ENCODE measurements at regions not wholly inside any gene's neighbourhood (a gene's known extent, or its start where the extent isn't known, plus 50 kb on each side); places are given as distances from the start of the nearest gene placed in this dataset.

DNA sequence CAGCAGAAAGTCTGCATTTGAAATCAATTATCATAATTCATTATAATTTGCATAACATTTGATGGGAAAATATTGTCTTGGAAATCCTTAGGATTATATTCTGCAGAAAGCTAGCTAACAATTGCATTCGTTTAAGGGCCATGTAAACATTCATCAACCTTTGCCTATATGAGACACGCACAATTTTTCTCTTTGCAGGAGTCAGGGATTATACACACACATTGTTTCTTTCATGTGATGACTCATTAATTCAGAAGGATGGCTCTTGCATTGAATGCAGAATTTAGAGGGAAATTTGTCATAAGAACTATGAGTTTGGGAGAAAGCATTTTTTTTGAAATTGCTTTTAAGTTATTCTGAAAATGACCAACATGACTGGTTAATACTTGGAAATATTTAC is 844.7 kb downstream of the DIPK2A start:
- no peak for TF ChIP-seq EZH2 (IDR thresholded peaks at IDR 0.05; ENCODE audit: borderline replicate concordance, low read length)
- TF ChIP-seq, protein P1, sequence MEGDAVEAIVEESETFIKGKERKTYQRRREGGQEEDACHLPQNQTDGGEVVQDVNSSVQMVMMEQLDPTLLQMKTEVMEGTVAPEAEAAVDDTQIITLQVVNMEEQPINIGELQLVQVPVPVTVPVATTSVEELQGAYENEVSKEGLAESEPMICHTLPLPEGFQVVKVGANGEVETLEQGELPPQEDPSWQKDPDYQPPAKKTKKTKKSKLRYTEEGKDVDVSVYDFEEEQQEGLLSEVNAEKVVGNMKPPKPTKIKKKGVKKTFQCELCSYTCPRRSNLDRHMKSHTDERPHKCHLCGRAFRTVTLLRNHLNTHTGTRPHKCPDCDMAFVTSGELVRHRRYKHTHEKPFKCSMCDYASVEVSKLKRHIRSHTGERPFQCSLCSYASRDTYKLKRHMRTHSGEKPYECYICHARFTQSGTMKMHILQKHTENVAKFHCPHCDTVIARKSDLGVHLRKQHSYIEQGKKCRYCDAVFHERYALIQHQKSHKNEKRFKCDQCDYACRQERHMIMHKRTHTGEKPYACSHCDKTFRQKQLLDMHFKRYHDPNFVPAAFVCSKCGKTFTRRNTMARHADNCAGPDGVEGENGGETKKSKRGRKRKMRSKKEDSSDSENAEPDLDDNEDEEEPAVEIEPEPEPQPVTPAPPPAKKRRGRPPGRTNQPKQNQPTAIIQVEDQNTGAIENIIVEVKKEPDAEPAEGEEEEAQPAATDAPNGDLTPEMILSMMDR (conservative IDR thresholded peaks at IDR 0.05 in 1 of 2, IDR thresholded peaks at IDR 0.05 in 1 of 2; ENCODE audit: extremely low read depth in 1 of 2, insufficient read depth in 1 of 2, low read depth in 1 of 2, low read length in 2 of 2), result no peak
